HEK293T (cell line): ENCODE measurements at regions not wholly inside any gene's neighbourhood (a gene's known extent, or its start where the extent isn't known, plus 50 kb on each side); places are given as distances from the start of the nearest gene placed in this dataset.

ENCODE experiments used
- FOXK2 ChIP-seq: fragments of 450-650 bp; IDR thresholded peaks from 2 replicates; pipeline ENCODE4 v1.6.1; 2016; ENCODE audit warnings: mild to moderate bottlenecking
- FOXM1 ChIP-seq: fragments of 450-650 bp; IDR thresholded peaks from 2 replicates; pipeline ENCODE4 v1.6.1; 2017; ENCODE audit warnings: mild to moderate bottlenecking, borderline replicate concordance
- TARDBP ChIP-seq: fragments of 450-650 bp; IDR thresholded peaks from 2 replicates; pipeline ENCODE4 v1.6.1; 2016
- ZNF384 ChIP-seq: fragments of 450-650 bp; IDR thresholded peaks from 2 replicates; pipeline ENCODE4 v1.6.1; 2016

DNA sequence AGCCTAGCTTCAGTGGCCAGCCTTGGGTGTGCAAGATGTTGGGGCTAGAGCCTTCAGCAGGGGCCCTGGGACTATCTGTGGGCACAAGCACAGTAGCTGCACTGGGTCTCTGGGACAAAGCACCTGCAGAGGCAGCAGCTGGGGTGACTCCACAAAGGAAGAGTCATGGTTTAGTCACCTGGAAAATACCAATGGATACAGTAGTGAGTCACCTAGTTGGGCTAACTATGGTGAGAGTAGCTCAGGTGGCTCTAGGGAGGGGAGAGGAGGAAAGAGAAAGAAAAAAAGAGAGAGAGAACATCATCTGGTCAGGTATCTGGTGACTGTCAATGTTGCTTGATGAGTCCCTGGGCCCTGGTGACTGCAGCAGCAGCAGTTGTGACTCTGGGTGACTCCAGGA lies 72.9 kb upstream of the SPIN4 start:
- TF ChIP-seq TARDBP (no peak), FOXK2 (no peak), FOXM1 (no peak), ZNF384 (no peak)
